GM21423 (cell line): ENCODE measurements at regions not wholly inside any gene's neighbourhood (a gene's known extent, or its start where the extent isn't known, plus 50 kb on each side); places are given as distances from the start of the nearest gene placed in this dataset.
"Not testable (repeated sequence)": the region's sequence is repeated elsewhere in the genome, so short reads cannot be mapped to it uniquely, and the experiment has no call there.

Experiments used
- ATAC-seq: cut with Tn5 transposase; IDR thresholded peaks from one replicate; pipeline ENCODE4 v1.9.1; 2021; ENCODE audit warnings: mild to moderate bottlenecking, moderate library complexity; ENCODE audit not compliant: unreplicated experiment

DNA sequence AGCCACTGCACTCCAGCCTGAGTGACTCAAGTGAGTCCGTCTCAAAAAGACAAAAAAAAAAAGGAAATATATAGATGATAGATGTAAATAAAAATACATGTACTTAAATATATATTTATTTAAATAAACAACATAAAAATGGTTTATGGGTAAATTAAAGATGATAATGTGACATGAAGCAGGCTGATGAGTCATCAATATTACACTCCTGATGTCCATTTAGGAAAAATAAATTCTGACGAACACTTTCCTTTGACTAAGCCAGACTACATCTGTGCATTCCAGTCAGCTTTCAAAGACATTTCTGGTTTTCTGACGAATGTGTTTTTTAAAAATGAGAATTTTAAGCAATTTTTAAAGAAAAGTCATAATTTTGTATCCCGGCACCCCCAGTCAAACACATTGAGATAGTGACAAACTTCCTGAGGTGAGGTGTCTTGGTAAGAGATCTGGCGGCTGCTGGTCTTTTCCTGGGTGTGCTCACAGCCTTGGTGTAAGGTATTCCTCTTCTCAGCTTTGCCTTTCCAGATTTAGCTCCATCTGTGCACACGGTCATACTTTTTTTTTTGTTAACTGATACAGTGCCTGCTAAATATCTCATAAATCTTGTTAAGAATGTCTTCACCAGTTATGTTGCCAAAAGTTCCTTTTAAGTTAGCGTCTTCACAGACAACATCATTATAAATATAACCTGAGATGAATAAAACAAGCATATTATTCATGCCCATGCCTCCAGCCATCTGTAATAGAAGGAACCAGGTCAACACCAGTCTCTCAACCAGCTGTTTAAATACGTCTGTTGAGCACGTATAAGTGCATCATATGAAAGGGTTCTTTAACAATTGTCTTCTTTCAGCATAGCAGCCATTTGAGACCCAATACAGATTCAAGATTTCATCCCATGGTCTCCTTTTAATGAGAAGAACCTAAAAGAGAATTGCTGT, 214.5 kb upstream of the PLD5 start:
- ATAC-seq: no peak

DNA sequence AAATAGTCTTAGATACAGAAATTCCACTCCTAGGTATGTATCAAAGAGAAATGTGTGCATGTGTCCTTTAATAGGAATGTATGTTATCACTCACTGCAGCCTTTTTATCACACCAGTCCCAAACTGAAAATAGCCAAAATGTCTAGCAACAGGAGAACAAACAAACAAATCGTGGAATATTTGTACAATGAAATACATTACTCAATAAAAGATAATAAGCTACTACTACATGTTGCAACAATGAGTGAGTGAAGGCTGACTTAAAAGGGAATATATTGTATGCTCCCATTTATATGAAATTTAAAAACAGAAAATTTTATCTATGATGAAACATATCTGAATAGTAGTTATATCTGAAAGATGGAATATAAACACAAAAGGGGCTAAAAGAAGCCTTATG, 212.1 kb upstream of the PLD5 start:
- ATAC-seq: no peak

DNA sequence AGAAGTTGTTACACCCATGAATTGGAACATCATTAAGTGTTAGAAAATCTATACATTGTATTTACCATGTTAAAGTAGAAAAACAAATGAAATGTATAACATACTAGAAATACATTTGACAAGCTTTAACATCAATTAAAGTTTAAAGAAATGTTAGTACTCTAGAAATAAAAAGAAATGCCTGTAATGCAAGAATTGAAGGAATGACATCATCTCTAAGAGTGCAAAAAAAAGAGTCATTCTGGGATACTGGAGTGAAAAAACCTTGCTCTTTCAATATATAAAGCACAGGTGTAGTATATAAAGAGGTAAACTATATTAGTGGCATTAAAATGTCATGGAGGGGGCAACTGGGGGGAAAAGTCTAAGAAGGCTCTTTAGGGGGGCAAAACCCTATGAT, 210.8 kb upstream of the PLD5 start:
- no peak for ATAC-seq

DNA sequence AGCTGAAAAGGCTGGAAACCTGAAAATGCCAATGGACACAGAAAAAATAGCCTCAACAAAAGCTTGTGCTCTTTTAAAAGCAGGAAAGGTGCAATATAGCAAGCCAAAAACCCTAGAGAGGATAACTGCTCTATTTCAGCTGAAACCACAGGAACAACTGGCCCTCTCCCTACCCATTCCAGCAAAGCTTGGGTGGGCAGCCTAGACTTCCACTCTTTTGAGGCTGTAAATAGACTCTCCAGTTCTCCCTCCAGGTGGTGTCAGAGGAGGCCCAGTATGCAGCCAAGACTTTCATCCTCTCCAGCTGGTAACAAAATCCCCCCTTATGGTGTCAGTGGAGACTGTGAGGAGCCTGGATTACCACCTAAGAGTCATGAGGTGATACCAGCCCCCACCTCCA, 206.9 kb upstream of the PLD5 start:
- ATAC-seq: no peak

DNA sequence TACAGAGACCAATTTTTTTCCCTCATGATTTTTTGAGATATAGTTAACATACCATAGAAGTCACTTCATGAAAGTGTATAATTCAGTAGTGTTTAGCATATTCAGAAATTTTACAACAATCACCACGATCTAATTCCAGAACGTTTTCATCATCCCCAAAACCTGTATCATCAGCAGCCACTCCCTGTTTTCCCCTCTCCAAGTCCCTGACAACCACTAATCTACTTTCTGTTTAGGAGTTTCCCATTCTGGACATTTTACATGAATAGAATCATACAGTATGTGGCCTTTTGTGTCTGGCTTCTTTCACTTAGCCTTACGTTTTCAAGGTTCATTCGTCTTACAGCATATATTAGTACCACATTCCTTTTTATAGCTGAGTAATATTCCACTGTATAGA, 204.2 kb upstream of the PLD5 start:
- ATAC-seq: no peak

DNA sequence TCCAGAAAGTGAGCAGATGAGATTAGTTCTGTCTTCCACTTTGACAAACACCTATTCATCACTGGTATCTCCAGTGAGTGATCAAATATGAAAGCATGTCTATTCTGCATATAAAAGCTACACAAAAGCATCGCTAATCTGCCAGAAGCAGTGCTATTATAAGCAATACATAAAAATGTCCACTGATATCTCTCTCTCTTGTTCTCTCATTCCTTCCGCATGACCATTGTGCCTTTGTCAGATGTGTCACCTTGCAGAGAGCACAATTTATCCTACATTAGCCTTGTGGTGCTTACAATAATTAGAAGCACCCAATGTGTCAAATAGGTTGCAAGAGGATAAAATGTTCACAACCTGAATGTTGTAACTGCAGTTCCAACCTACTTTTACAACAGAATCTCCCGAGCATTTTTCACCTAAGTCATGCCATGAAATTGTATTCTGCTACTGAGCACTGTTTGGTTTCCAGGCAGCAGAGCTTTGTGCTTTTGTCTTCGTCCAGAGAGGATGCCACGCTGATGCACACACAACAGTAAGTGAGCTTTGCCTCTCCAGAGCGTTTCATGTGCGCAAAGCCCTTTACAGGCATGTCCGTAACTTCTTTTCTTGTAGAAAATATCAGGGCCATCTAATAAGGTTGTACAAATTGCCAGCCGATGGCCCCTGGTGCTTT, 198.7 kb upstream of the PLD5 start:
- ATAC-seq: no peak

DNA sequence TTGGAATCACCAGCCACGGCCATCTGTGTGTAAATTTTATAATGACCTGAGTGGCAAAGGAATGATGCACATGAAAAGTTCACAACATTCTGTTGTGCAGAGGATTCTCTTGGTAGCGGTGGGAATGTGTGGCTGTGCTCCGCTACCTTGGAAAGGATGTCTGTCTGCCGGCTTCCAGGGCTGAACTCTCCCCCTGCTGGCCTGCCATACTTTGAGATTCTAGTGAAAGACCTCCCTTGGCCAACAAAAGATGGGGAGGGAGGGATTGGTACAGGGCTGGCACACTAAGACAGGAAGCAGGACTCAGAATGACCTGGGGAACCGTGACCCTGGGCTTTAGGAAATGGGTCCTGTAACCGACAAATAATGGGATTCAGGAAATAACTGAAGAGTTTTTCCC, 194.5 kb upstream of the PLD5 start:
- ATAC-seq: no peak

DNA sequence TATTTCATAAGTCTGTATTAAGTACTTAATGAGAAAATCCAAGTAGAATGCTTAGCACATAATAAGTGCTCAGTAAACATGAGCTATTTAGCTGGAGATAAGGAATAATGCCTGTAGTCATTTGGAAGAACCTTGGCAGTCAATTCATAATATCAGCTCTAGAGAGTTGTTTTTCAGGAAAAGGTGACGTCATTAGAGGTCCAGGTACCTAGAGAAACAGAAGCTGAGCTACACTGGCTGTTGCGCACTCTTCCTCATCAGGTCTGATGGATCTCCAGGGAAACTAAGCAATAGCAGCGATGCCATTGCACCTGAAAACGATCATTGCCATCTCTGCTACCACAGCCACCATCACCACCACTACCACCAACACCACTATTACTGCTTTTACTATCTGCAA, 187.8 kb upstream of the PLD5 start:
- ATAC-seq: no peak

DNA sequence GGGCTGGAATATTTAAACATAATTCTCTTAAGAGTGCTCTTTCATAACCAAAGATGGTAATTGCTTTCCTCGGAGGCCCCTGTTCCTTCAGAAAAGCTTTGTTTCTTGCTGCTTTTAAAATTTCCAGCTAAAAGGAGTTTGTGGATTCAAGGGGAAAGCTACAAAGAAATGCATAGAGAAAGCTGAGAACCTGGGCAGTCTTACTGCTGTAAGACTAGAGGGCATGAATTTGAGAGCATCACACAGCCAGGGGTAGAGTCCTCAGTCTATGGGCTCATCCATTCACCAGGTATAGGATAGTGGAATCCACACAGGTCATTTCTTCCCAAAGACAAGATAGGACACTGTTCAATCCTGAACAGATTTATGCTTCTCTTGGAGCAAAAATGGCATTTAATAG, 186.3 kb upstream of the PLD5 start:
- ATAC-seq: no peak

DNA sequence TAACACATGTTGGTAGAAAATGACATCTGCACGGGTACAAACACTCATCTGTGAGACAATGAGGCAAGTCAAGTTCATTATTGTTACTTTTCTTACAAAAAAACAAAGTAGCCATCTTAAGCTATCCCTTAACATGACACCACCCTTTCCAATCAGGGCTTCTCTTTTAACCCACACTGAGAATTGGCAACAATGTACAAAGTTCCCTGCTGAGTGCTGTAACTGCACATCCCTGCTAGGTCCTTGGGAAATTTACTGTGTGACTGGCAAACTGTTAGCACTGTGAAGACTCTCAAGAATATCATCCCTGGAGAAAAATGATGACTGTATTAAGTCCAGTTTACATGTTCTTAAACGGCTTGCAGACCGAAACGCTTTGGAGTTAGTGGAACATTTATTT, 185.8 kb upstream of the PLD5 start:
- ATAC-seq: no peak

DNA sequence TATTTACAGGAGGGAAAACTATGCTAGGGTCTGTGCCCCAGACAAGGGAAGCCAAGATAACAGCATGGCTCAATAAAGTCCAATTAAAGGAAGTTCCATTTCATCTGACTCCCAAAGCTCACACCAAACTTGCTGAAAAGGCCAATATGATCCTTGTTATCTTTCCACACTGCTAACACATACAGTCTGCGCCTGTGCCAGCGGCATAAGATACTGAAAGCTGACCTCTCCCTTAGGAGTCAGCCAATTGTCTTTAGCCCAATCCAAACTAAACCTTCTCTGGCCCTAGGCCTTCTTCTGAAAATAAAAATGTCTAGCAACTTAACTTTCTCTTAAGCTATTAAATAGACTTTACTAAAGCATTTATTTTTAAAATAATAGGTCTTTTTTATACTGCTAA, 179.0 kb upstream of the PLD5 start:
- ATAC-seq: no peak

DNA sequence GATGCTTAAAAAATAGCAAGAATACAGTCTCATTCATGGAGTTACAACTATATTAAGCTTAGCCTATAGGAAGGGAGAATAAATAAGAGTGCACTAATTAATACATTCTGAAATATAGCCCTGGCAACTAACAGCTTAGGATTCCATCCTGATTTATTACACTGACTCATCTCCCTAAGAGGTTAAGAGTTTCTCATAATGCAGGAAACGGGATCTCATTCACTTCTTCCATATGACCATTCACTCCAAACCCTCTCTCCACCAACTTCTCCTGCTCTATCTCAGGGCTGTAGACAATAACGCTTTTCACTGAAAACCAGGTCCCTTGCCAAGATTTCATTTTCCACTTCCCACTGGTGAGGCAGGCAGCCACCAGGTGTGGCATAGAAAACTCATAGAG, 168.5 kb upstream of the PLD5 start:
- ATAC-seq: no peak

DNA sequence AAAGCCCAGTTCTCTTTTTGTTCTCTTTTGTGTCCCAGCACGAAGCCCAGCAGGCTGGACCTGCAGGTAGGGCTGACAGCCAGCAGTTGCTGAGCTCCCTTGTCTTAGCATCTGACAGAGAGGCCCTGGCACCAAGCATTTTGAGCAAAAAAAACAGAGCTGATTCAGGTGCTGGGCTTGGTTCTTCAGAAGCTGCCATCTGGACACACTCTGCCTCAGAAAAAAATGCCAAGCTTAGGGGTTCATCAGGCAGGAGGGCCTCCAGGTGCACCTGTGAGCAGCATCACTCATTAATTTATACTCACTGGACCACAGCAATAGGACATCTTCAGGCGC, 167.1 kb upstream of the PLD5 start:
- ATAC-seq: no peak

DNA sequence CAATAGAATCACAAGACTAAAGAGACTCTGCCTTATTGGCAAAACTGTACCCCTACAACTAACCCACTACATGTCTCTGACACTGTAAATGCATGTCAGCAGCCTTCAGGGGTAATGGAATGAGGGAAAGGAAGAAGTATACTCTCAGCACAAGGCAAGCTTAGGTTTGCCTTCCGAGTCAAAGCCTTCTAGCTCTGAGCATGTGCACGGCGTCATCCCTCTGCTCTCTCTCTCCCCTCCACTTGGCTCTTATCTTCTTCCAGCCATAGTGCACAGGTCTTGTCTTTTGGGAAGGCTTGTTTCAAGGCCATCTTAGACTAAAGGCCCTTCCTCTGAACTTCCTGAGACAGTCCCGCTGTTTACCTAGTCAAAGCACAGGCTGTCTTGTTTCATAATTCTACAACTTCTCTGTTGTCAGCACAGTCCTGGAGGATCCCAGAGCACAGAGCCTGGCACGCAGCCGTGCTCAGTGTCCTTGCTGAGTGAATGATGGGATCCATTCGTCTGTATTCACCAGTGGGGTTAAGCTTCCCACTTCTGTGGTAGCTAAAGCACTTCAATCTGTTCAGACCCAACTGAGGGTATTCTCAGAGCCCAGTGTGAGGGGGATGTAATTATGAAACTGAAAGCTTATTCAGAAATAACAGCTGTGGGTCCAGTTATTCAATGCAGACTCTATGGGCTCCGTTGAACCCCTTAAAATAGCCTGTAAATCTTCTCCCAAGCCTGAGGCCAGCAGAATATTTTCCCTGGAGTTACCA, 166.5 kb upstream of the PLD5 start:
- no peak for ATAC-seq

DNA sequence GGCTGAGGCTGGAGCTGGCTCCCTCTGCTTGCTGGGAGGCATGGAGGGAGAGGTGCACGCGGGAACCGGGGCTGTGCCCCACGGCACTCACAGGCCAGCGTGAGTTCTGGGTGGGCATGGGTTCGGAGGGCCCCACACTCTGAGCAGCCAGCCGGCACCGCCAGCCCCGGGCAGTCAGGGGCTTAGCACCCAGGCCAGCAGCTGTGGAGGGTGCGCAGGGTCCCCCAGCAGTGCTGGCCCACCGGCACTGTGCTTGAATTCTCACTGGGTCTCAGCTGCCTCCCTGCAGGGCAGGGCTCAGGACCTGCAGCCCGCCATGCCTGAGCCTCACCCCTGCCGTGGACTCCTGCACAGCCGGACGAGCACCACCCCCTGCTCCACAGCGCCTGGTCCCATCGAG, 164.9 kb upstream of the PLD5 start:
- ATAC-seq: no peak

DNA sequence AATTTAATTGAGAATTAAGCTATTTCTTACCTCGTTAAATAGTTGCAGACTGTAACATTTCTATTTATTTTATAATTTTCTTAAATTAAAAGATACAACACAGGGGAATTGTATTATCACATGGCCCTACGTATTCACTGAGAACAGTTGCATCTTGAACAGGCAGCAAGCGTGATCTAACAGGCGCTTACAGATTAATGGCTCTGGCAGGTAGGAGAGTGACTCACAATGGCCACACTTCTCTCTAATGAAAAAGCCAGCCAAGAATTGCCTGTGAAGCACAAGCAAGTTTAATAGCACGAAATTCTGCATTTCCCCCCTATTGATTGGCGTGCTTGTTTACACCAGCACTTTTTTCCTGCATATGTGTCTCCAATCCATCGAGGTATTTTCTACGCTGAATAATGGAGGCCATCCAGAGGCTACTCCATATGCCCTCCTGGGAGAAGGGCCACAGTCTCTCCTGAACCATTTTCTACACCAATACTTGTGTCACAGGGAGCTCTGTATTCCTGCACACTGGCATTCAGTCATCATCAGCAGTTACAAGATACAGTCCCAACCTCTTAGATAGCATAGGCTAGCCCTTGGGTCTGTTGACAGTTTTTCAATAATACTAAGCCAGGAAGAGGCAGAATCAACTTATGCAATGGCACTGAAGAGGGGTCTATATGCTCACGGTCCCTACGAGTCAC, 150.6 kb upstream of the PLD5 start:
- ATAC-seq: no peak

DNA sequence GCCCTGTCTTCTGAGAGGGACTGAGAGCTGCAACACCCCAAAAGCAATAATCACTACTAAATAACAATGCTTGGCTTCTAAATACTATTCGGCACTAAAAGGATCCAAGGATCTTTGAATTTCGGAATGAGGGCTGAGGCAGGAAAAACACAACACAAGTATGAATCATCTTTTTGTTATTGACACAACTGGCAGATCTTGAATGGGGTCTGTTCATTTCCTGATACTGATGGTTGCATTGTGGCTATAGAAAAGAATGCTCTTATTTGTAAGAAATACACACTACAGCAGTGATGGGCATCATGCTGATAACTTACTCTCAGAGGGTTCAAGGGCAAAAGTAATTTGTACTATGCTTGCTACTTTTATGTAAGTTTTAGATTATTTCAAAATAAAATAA, 149.2 kb upstream of the PLD5 start:
- no peak for ATAC-seq

DNA sequence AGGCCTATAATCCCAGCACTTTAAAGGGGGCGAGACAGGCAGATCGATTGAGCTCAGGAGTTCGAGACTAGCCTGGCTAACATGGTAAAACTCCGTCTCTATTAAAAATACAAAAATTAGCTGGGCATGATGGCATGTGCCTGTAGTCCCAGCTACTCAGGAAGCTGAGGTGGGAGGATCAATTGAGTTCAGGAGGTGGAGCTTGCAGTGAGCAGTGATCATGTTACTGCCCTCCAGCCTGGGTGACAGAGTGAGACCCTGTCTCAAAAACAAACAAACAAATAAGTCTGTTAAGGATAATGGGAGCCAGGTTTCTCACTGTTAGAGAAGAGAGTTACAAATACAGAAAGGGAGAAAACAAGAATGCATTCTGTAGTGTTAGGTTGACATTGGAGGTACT, 148.7 kb upstream of the PLD5 start:
- not testable (repeated sequence) for ATAC-seq

DNA sequence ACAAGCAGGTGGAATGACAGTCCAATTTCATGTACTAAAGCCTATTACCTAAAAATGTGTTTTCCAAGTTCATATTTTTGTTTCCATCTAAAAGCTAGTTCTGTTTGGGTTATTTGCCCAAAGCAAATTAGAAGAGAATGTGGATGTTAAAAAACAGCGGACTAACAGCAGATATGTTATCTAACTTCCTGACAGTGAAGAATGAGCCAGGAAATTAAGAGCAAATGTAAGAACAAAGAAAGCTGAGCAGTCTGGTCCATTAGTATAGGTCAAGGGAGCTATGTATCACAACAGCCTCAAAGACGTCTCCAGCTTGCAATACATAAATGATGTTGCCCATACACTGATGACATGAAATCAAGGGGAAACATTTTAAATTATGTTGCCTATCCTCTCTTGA, 145.5 kb upstream of the PLD5 start:
- no peak for ATAC-seq

DNA sequence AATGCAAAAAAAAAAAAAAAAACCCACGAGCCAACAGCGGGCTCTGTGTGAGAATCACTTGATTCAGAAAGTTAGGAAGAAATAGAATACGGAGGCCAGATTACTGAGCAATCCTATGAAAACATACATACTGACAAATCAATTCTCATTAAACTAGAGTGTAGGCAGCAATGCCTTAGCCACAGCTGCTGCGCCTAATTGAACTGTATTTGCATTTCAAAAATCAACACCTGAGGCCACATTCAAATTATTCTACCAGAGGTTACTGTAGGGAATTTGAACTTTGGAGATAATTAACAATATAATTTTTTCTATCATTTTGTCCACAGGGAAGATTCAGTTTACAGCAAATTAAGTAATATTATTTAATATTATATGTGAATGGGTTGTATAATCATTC, 138.4 kb upstream of the PLD5 start:
- no peak for ATAC-seq

DNA sequence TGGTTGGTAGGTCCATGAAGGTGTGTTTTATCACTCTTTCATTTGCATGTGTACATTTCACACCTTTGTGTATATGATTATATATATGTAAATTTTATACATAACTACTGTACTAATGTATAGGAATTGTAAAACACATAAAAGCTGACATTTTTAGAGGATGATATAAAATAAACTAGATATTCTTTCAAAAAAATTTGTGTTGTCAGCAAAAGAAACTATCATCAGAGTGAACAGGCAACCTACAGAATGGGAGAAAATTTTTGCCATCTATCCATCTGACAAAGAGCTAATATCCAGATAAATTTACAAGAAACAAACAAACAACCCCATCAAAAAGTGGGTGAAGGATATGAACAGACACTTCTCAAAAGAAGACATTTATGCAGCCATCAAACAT, 129.3 kb upstream of the PLD5 start:
- ATAC-seq: not testable (repeated sequence)
